ENCODE measurements at regions not wholly inside any gene's neighbourhood (a gene's known extent, or its start where the extent isn't known, plus 50 kb on each side); places are given as distances from the start of the nearest gene placed in this dataset.
"Not testable (repeated sequence)": the region's sequence is repeated elsewhere in the genome, so short reads cannot be mapped to it uniquely, and the experiment has no call there.

GRCh38 chr13:42395086-42395821 lies 123.3 kb downstream of the AKAP11 start:
- DNase-seq (ENCODE audit: low read depth, low spot score), result no peak
- in situ Hi-C loops (cut with HindIII; ENCODE audit: low pct_unique_long_range_greater_than_20kb, low sequenced_read_pairs), result no loop called here

DNA sequence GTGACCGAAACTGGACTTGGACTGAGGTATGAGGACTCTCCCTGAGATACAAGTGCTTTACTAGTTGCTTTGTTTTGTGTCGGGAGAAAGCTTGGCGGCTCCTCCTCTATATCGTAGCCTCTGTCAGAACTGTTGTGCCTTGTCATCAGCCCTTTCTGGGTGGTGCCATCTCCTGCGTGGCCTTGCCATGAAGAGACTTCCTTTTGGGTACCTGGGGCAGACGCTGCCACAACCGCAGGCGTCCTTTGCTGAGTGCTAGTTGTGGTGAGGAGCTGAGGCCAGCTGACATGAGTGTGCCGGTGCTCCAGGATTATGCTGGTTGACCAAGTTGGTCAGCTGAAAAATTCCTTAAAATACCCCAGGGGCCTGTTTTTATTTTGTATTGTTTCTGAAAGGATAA lies 124.5 kb downstream of the AKAP11 start:
- in situ Hi-C loops (cut with HindIII; ENCODE audit: low pct_unique_long_range_greater_than_20kb, low sequenced_read_pairs), result no loop called here
- no peak for DNase-seq (ENCODE audit: low read depth, low spot score)

GRCh38 chr13:42396901-42397655 lies 125.1 kb downstream of the AKAP11 start:
- in situ Hi-C loops (cut with HindIII; ENCODE audit: low pct_unique_long_range_greater_than_20kb, low sequenced_read_pairs), result no loop called here
- DNase-seq (ENCODE audit: low read depth, low spot score), result no peak

DNA sequence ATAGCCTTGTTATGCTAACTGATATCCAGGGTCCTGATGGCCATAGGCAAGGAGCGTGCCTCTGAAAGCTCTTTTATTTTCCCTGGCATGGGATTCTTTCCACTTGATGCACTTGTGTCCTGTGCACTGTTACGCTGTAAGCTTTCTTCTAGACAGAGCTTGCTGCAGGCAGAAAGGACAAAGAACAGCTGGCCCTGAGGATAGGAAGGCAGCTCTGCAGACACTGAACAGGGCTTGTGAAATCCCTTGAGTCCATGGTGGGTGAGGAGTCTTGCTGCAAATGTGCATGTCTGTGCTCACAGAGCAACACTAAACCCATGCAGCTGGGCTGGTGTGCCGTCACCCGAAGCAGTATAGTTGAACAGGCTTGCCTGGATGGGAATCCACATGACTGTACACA lies 126.6 kb downstream of the AKAP11 start:
- peak; percentile 30 for DNase-seq (ENCODE audit: low read depth, low spot score)
- in situ Hi-C loops (cut with HindIII; ENCODE audit: low pct_unique_long_range_greater_than_20kb, low sequenced_read_pairs), result no loop called here

GRCh38 chr13:42400188-42400833 lies 128.4 kb downstream of the AKAP11 start:
- no peak for DNase-seq (ENCODE audit: low read depth, low spot score)
- in situ Hi-C loops (cut with HindIII; ENCODE audit: low pct_unique_long_range_greater_than_20kb, low sequenced_read_pairs), result no loop called here

GRCh38 chr13:42401376-42401775 lies 129.4 kb downstream of the AKAP11 start:
- DNase-seq (ENCODE audit: low read depth, low spot score), result no peak
- in situ Hi-C loops (cut with HindIII; ENCODE audit: low pct_unique_long_range_greater_than_20kb, low sequenced_read_pairs), result no loop called here

DNA sequence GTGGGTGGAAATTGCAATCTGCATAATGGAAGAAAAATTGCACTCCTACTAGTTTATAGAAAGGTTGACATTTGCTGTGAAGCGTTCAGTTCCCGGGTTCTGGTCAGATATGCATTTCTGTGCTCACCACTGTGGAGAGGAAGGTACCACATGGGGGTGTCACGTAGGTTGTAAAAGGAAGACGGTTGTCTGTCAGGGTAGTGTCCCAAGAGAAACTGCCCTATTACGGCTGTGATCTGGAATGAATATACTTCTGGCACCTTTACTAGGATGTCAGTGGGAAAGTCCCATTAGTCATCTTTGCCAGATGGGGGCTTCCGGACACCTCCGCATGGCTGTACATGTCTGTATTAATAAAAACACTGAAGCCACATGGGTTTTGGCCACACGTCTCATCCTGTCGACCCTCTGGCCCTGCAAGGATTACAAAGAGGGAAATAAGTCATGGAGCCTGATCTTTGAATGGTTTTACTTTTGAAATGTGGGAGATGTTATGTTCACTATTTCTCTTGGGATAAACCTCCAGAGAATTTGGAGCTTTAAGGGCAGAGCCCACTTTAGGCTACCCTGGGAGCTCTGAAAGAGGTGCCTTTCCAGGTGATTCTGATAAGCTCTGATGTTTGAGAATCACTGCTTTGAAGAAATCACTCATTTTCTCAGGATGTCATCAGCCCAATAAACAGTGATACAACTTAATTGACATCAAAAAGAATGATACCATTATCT lies 133.9 kb downstream of the AKAP11 start:
- in situ Hi-C loops (cut with HindIII; ENCODE audit: low pct_unique_long_range_greater_than_20kb, low sequenced_read_pairs), result no loop called here
- DNase-seq (ENCODE audit: low read depth, low spot score), result no peak

- in situ Hi-C loops (cut with HindIII; ENCODE audit: low pct_unique_long_range_greater_than_20kb, low sequenced_read_pairs), result no loop called here
These were observed 137.1 kb downstream of the AKAP11 start for GRCh38 chr13:42409075-42409474.

GRCh38 chr13:42409551-42409950 lies 137.6 kb downstream of the AKAP11 start:
- in situ Hi-C loops (cut with HindIII; ENCODE audit: low pct_unique_long_range_greater_than_20kb, low sequenced_read_pairs), result no loop called here
- no peak for DNase-seq (ENCODE audit: low read depth, low spot score)

More at GRCh38 chr13:42409075-42409474, 137.1 kb downstream of the AKAP11 start:
- DNase-seq (ENCODE audit: low read depth, low spot score), result no peak

GRCh38 chr13:42412812-42413483 lies 141.0 kb downstream of the AKAP11 start:
- no peak for DNase-seq (ENCODE audit: low read depth, low spot score)
- in situ Hi-C loops (cut with HindIII; ENCODE audit: low pct_unique_long_range_greater_than_20kb, low sequenced_read_pairs), result no loop called here

GRCh38 chr13:42413484-42413815 lies 141.5 kb downstream of the AKAP11 start:
- DNase-seq (ENCODE audit: low read depth, low spot score), result no peak
- in situ Hi-C loops (cut with HindIII; ENCODE audit: low pct_unique_long_range_greater_than_20kb, low sequenced_read_pairs), result no loop called here

- no peak for DNase-seq (ENCODE audit: low read depth, low spot score)
- in situ Hi-C loops (cut with HindIII; ENCODE audit: low pct_unique_long_range_greater_than_20kb, low sequenced_read_pairs), result no loop called here
These were observed 145.7 kb downstream of the AKAP11 start for GRCh38 chr13:42417626-42418025.

GRCh38 chr13:42418184-42418583 lies 146.2 kb downstream of the AKAP11 start:
- DNase-seq (ENCODE audit: low read depth, low spot score), result no peak
- in situ Hi-C loops (cut with HindIII; ENCODE audit: low pct_unique_long_range_greater_than_20kb, low sequenced_read_pairs), result no loop called here

DNA sequence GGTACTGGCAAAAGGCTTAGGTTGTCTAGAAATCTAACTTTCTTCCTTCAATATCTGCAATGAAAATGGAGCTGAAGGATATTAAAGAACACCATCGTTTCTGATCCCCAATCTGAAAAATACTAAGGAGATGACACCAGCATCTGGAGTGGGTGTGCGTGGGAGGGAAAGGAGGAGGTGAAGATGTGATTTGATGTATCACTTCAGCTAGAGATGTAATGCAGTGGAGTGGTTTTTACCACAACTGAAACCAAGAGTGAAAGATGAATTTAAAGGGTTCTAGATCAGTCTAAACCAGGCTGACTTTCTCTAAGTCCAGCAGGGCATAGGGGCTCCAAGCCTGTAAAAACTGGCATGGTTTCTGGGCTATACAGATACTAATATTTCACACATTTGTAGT lies 148.4 kb downstream of the AKAP11 start:
- in situ Hi-C loops (cut with HindIII; ENCODE audit: low pct_unique_long_range_greater_than_20kb, low sequenced_read_pairs), result no loop called here
- no peak for DNase-seq (ENCODE audit: low read depth, low spot score)

DNA sequence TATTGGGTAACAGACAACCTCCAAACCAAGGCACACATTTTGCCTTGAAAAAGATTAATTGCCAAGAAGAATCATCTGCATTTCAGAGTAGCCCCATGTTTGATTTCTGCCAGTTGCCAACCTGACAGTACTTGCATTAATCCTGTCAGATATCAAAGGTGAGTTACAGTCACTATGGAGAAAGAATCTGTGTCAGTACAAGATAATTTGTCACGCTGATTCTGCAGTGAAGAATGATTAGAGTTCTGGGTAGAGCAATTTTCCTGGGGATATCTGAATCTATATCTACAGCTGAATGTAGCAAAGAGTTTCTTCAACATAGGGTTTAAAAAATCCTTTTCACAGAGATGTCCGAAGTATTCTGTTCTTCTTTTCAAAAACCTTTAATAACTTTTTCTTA lies 150.7 kb downstream of the AKAP11 start:
- no peak for DNase-seq (ENCODE audit: low read depth, low spot score)
- in situ Hi-C loops (cut with HindIII; ENCODE audit: low pct_unique_long_range_greater_than_20kb, low sequenced_read_pairs), result no loop called here

DNA sequence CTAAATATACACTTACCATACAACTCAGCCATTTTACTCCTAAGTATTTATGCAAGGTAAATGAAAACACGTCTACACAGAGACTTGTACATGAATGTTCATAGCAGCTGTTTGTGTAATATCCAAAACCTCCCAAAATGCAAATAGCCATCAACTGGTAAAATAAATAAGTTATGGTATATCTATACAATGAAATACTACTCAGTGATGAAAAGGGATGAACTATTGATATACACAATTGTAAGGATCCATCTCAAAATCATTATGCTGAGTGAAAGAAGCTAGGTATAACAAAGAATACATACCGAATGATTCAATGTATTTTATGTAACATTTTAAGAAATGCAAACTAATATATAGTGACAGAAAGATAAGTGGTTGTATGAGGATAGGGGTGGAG lies 149.8 kb upstream of the TNFSF11 start:
- in situ Hi-C loops (cut with HindIII; ENCODE audit: low pct_unique_long_range_greater_than_20kb, low sequenced_read_pairs), result no loop called here
- no peak for DNase-seq (ENCODE audit: low read depth, low spot score)

DNA sequence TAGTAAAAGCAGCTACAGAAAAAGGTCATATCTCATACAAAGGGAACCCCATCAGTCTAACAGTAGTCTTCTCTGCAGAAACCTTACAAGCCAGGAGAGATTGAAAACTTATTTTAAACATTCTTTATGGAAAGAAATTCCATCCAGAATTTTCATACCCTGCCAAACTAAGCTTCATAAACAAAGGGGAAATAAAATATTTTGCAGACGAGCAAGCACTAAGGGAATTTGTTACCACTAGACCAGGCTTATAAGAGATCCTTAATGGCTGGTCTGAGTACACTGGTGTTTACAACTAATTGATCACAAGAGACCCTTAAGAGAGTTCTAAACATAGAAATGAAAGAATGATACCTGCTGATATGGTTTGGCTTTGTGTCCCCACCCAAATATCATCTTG lies 128.6 kb upstream of the TNFSF11 start:
- DNase-seq (ENCODE audit: low read depth, low spot score), result no peak
- in situ Hi-C loops (cut with HindIII; ENCODE audit: low pct_unique_long_range_greater_than_20kb, low sequenced_read_pairs), result no loop called here

- DNase-seq (ENCODE audit: low read depth, low spot score); in situ Hi-C loops (cut with HindIII; ENCODE audit: low pct_unique_long_range_greater_than_20kb, low sequenced_read_pairs): not testable (repeated sequence)
These were observed 127.4 kb upstream of the TNFSF11 start for GRCh38 chr13:42446597-42446996.
